Neural crest cell (in vitro differentiated cells): ENCODE measurements at regions not wholly inside any gene's neighbourhood (a gene's known extent, or its start where the extent isn't known, plus 50 kb on each side); places are given as distances from the start of the nearest gene placed in this dataset.

Experiments used
- DNase-seq: peaks from one replicate; pipeline ENCODE4 v3.0.0; 2021; ENCODE audit warnings: low read depth, mixed read lengths, low spot score
- H3K27ac Mint-ChIP-seq: one replicate; pipeline ENCODE4 v1.8.0; 2021; ENCODE audit warnings: mild to moderate bottlenecking, mixed read lengths; ENCODE audit not compliant: unreplicated experiment
- H3K27me3 Mint-ChIP-seq: 2 replicates; pipeline ENCODE4 v1.8.0; 2021; ENCODE audit warnings: low read depth, mild to moderate bottlenecking, mixed read lengths
- H3K36me3 Mint-ChIP-seq: 2 replicates; pipeline ENCODE4 v1.8.0; 2021; ENCODE audit warnings: low read depth, mild to moderate bottlenecking, mixed read lengths
- H3K4me1 Mint-ChIP-seq: 2 replicates; pipeline ENCODE4 v1.8.0; 2021; ENCODE audit warnings: mixed read lengths
- H3K4me3 Mint-ChIP-seq: one replicate; pipeline ENCODE4 v1.8.0; 2021; ENCODE audit warnings: mild to moderate bottlenecking, mixed read lengths
- H3K9me3 Mint-ChIP-seq: 2 replicates; pipeline ENCODE4 v1.8.0; 2021; ENCODE audit warnings: mixed read lengths
- CTCF ChIP-seq: fragments of 200-600 bp; sonication (generic); conservative IDR thresholded peaks from 2 replicates; pipeline ENCODE4 v1.5.0; 2021; ENCODE audit warnings: antibody characterized with exemption, mild to moderate bottlenecking

GRCh38 chr10:75347186-75347585 lies 54.4 kb downstream of the ZNF503 start:
- no peak for DNase-seq
- peaks cover 5% of the 10 kb centered on the region for H3K4me1 Mint-ChIP-seq
- H3K9me3 Mint-ChIP-seq: peaks cover 5% of the 10 kb centered on the region
- H3K27me3 Mint-ChIP-seq: no peaks in the 10 kb centered on the region
- TF ChIP-seq CTCF: no peak
- H3K36me3 Mint-ChIP-seq: no peaks in the 10 kb centered on the region
- H3K4me3 Mint-ChIP-seq: no peak overlapping the region
- no peak overlapping the region for H3K27ac Mint-ChIP-seq

GRCh38 chr10:75345738-75346137 lies 55.8 kb downstream of the ZNF503 start:
- Mint-ChIP-seq H3K4me1 (peaks cover 5% of the 10 kb centered on the region), H3K36me3 (no peaks in the 10 kb centered on the region), H3K27ac (no peak overlapping the region), H3K4me3 (no peak overlapping the region), H3K9me3 (peaks cover 5% of the 10 kb centered on the region), H3K27me3 (no peaks in the 10 kb centered on the region)
- DNase-seq: no peak
- TF ChIP-seq CTCF: no peak

GRCh38 chr10:75344170-75344569 lies 57.4 kb downstream of the ZNF503 start:
- no peaks in the 10 kb centered on the region for H3K27me3 Mint-ChIP-seq
- no peak overlapping the region for H3K4me3 Mint-ChIP-seq

GRCh38 chr10:75342397-75342796 lies 59.2 kb downstream of the ZNF503 start:
- no peak overlapping the region for H3K4me3 Mint-ChIP-seq
- H3K27ac Mint-ChIP-seq: no peak overlapping the region
- TF ChIP-seq CTCF: no peak
- DNase-seq: no peak
- no peaks in the 10 kb centered on the region for H3K27me3 Mint-ChIP-seq
- no peaks in the 10 kb centered on the region for H3K36me3 Mint-ChIP-seq
- peaks cover 5% of the 10 kb centered on the region for H3K4me1 Mint-ChIP-seq
- peaks cover 5% of the 10 kb centered on the region for H3K9me3 Mint-ChIP-seq

More at GRCh38 chr10:75344170-75344569, 57.4 kb downstream of the ZNF503 start:
- no peak overlapping the region for H3K27ac Mint-ChIP-seq
- no peaks in the 10 kb centered on the region for H3K36me3 Mint-ChIP-seq
- no peak for TF ChIP-seq CTCF
- DNase-seq: no peak
- H3K9me3 Mint-ChIP-seq: peaks cover 5% of the 10 kb centered on the region
- peaks cover 5% of the 10 kb centered on the region for H3K4me1 Mint-ChIP-seq

GRCh38 chr10:75335983-75336382 lies 65.6 kb downstream of the ZNF503 start:
- H3K9me3 Mint-ChIP-seq: peaks cover 12% of the 10 kb centered on the region
- no peaks in the 10 kb centered on the region for H3K27me3 Mint-ChIP-seq
- no peaks in the 10 kb centered on the region for H3K4me1 Mint-ChIP-seq
- DNase-seq: no peak
- no peak overlapping the region for H3K4me3 Mint-ChIP-seq
- TF ChIP-seq CTCF: no peak
- H3K36me3 Mint-ChIP-seq: peaks cover 11% of the 10 kb centered on the region
- H3K27ac Mint-ChIP-seq: no peak overlapping the region

GRCh38 chr10:75335191-75335590 lies 66.4 kb downstream of the ZNF503 start:
- no peak for DNase-seq
- peaks cover 12% of the 10 kb centered on the region for H3K9me3 Mint-ChIP-seq
- no peaks in the 10 kb centered on the region for H3K4me1 Mint-ChIP-seq
- TF ChIP-seq CTCF: no peak
- no peaks in the 10 kb centered on the region for H3K27me3 Mint-ChIP-seq
- peaks cover 11% of the 10 kb centered on the region for H3K36me3 Mint-ChIP-seq
- H3K4me3 Mint-ChIP-seq: no peak overlapping the region
- no peak overlapping the region for H3K27ac Mint-ChIP-seq
